GM21723 (cell line): ENCODE measurements at regions not wholly inside any gene's neighbourhood (a gene's known extent, or its start where the extent isn't known, plus 50 kb on each side); places are given as distances from the start of the nearest gene placed in this dataset.

Source experiments
- ATAC-seq: cut with Tn5 transposase; IDR thresholded peaks from one replicate; pipeline ENCODE4 v1.9.1; 2021; ENCODE audit warnings: mild to moderate bottlenecking, moderate library complexity; ENCODE audit not compliant: unreplicated experiment

DNA sequence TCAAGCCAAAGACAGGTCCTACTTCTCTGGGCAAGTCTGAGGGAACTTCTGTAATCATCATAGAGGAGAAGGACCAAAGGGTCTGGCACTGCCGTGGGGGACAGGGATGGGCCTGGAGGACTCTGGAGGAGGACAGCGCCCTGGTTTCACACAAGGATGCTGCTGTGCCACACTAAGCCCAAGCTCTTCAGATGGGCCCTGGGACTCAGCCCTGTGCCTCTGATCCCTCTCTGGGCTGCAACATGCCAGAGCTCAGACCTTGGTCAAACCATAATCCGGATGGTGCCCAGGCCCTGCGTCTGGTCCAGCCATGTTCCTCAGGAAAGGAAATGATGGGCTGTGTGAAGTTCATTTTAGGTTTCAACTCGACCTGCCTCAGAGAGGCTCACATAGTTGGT, 222.0 kb upstream of the COPS8 start:
- ATAC-seq, result no peak

- no peak for ATAC-seq
Measured at GRCh38 chr2:236865052-236865451, 220.6 kb upstream of the COPS8 start.

GRCh38 chr2:236866542-236867340, 218.9 kb upstream of the COPS8 start:
- ATAC-seq, result no peak

DNA sequence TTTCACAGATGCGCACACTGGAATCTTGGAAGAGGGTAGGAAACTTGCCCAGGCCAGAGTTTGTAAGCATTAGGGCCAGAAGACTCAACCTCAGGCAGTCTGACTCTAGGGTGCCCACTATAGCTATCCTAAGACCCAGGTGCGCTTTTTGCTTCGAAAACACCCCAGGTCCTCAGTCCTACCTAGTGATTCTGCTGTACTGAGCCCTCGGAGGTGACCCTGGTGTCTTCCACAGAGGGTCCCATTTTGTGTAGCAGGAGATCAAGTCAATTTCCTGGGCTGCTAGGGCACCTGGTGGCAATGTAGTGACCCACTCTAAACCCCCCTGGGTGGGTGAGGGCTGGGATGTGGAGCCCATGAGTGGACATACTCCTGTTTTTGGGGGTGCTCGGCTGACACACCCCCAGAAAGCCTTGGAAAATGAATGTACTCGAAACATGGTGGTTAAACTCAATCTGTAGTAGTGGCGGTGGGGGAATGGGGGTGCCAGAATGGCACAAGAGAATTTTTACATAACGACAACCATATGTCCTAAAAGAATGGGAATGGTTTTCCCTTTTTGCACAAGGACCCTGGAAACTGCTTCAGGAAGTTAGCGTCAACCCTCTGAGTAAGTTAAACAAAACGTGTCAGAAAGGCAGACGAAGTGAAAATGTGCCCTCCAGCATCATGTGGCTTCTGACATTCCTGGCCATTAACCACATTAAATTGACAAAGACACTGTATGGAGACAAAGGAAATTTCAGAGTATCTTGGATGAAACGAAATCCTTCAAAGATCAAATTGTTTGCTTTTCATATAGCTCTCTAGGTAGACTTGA, 218.0 kb upstream of the COPS8 start:
- ATAC-seq, result no peak

- no peak for ATAC-seq
Measured at GRCh38 chr2:236870370-236870769, 215.3 kb upstream of the COPS8 start.

DNA sequence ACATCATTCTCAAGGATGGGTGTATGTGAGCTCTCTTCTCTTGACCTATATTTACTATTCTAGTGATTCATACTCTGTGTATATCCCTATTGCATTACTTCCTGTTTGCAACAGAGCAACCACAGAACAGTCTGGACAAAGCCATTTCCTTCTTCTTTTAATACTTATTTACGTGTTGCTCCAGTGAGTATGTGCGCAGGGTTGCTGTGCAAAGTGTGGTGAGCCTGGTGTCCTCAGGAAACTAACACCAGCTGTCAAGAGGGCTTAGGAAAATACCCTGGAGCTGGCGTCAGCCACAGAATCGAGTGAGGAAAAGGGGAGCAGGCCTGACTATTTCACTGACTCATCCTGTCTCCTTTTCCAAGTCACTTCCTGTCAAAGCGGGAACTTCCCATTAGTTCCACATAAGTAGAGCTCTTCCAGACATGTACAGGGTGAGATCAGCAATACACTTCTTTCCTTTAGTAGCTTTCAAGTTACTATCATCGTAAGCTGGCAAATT, 214.1 kb upstream of the COPS8 start:
- no peak for ATAC-seq

DNA sequence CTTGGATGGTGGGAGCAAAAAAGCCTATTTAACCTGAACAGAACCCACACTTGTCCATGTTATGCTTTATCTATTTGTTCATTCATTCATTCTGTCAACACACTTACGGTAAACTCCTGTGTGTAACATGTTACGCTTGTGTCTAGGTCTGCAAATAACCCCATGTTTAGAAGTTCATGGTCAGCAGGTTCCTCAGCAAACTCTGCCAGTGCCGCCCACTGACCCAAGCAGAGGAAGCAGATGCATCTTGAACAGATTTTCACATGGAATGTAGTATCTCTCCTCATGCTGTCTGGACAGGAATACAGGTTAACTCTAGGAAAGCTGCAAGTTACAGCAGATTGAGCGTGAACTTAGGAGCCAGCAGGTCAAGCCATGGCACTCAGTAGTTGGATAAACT, 213.7 kb upstream of the COPS8 start:
- no peak for ATAC-seq

GRCh38 chr2:236872981-236873380, 212.7 kb upstream of the COPS8 start:
- ATAC-seq, result no peak

GRCh38 chr2:236873636-236874035, 212.1 kb upstream of the COPS8 start:
- no peak for ATAC-seq

DNA sequence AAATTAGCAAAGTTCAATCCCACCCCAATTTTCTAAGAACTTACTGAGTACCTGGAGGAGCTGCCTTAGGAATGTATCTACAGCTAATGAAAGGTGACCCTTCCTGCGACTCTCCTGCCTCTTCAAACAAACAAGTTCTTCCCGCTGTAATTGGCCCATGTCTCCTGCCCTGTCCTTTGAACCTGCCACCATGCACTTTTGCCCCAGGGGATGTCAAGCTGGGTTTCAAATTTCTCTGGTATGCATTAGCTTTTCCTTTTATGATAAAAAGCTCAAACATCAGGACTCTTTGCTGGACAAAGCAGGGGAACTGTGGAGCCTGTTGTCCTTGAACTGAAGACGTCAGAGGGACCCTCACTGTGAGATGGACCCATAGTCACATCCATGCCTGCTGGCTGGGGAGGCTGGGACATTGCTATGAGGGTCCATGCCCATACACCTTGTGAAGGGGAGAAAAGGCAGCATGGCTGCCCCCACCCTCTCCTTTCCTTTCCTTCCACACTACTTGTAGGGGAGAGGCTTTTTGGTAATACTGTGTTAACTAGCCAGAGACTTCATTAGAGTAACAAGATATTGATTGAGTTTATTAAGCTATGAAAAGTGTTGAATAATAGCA, 210.7 kb upstream of the COPS8 start:
- no peak for ATAC-seq

DNA sequence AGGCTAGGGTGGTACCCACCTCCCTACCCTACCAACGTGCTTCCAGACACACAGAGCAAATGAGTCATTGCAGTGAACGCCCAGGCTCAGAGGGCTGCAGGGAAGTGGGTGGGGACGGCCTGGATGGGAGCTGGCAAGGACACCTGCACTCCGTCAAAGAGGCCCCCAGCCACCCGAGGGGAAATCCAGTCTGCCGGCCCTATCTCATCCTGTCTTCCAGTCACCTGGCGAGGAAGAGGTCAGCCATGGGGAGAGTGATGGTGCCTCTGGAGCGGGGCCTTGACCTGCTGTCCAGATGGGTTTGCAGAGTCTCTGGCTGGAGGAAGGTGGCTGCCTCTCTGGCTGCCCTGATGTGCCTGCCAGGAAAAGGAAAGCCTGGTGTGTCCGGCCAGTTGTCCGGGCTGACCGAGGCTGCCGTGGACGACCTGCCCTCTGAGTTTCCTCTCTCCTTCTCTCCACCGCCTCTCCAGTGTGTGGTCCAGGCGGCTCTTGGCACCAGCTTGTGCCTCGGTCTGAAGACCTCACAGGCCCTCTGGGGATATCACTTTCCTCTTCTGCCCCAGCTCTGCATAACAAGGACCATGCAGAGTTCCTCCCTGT, 209.7 kb upstream of the COPS8 start:
- ATAC-seq, result no peak

DNA sequence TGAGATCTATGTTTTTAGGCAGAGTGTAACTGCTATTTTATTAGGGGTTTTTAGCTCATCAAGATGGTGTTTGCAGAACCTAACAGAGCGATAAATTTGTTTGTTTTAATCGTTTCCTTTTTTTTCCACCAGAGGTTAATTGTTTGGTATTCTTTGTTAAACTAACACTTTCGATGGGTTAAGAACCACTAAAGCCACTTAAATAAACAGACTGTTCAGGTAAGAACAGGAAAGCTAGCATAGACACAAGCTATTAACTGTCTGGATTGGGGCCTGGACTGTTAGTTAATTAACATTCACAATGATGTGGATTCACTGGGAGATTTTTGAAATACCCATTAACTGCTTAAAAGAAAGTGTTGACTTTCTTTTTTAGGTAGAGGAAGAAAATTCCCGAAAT, 209.0 kb upstream of the COPS8 start:
- ATAC-seq, result no peak

DNA sequence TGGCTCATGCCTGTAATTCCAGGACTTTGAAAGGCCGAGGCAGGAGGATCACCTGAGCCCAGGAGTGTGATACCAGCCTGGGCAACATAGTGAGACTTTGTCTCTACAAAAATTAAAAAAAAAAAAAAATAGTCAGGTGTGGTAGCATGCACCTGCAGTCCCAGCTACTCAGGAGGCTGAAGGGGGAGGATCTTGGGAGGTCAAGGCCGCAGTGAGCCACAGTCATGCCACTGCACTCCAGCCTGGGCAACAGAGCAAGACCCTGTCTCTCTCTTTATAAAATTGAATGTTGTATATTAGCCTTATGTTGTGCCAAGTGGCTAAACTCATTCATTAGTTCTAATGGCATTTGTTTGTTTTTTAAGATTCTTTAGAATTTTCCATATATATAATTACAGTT, 207.7 kb upstream of the COPS8 start:
- no peak for ATAC-seq

- ATAC-seq, result no peak
Measured at GRCh38 chr2:236879416-236879963, 206.2 kb upstream of the COPS8 start.

DNA sequence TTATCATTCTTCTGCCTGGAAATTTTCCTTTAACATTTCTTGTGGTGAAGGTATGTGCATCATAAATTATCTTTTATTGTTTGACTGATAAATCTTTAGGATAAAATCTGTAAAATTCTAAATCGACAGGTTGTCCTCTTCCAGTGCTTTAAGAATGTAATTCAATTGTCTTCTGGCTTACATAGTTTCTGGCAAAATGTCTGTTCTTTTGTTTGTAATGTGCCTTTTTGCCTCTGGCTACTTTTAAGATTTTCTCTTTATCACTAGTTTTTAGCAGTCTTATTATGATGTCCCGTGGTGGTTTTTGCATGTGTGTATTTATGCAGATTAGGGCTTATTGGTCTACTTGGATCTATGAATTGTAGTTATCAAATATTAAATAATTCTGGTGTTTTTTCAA, 203.6 kb upstream of the COPS8 start:
- no peak for ATAC-seq

DNA sequence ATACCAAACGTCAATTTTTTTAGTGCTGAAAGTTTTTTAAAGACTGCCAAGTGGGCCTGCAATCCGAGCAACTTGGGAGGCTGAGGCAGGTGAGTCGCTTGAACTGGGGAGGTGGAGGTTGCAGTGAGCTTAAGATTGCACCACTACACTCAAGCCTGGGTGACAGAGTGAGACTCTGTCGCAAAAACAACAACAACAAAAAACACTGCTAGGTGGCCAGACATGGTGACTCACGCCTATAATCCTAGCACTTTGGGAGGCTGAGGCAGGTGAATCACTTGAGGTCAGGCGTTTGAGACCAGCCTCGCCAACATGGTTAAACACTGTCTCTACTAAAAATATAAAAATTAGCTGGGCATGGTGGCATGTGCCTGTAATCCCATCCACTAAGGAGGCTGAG, 202.8 kb upstream of the COPS8 start:
- ATAC-seq, result no peak

DNA sequence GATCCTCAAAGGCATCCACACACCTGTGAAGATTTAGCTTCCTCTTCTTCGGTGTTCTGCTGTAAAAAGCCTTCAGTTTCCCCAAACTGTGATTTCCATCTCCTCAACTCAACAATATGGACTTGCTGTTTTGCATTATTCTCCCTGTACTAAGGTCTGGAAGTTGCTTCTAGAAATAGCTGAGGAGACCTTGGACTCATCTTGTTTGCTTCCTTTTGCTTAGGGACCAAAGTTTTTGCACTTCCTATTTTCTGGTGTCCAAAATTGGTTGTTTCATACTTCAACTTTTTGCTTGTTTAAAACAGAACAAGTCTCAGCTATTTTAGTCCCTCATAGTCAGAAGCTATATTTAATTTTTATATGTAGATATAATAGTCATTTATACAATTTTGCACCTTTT, 201.9 kb upstream of the COPS8 start:
- no peak for ATAC-seq

DNA sequence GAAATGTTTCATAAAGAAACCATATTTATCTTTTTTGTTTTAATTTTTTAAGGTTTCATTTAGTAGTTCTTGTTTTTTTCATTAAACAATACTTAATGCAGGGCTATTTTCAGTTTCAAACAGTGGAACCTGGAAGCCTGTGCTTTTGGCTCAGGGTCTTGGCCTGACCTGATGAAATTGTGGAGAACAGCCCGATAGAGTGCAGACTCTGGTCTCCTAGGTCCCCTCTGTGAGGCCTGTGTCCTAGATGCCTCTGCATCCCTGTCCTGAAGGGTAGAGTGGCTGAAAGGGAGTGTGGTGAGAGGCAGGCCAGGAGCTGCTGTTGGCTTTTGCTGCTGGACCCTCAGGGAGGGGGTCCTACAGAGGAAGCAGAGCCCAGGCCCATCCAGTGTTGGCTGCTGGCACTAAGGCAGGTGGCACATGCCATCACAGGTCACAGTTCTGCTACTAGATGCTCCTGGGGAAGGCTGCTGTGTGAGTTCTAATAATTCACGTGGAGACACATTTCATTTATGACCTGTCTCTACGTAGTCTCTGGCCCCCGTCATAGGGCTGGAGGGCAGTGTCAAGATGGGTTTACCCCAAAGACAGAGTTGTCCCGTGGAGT, 201.0 kb upstream of the COPS8 start:
- ATAC-seq, result no peak

DNA sequence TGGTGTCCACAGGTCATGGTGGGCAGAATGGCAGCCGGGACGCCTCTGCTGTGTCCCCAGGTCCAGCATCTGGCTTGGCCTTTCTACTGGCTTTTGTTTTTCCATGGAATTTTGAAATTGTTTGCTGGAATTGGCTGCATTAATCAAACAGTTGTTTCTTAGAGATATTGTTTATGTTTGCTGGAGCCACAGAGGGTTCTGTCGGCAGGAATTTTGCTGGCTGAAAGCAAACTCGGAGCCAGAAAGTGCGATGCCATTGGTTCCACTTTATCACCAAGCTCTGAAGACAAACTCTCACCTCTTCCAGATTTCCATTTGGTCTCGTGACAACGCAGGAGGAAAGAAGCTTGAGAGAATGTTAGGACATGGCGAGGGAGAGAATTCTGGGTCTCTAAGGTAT, 199.2 kb upstream of the COPS8 start:
- ATAC-seq, result no peak

DNA sequence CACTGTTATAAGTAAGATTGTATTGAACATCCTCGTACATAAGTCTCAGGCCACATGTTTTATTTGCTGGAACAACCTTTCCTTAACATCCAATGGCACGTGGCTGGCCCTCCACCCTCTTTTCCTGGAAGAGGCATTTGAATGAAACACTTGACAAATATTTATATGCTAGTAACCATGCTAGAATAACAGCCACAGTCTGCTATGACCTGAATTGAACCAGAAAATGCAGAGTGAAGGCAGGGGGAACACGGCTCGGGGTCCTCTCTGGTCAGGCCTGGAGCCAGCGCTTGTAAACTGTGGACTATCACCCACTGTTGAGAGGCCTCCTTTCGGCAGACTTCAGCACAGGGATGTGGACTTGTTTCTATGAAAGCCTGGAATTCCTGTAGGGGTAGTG, 198.2 kb upstream of the COPS8 start:
- ATAC-seq, result no peak
